Erythroblast (primary cell): ENCODE measurements at regions not wholly inside any gene's neighbourhood (a gene's known extent, or its start where the extent isn't known, plus 50 kb on each side); places are given as distances from the start of the nearest gene placed in this dataset.

Source experiments
- GATA1 ChIP-seq: IDR thresholded peaks from 2 replicates; pipeline ENCODE4 v1.6.1; 2011; ENCODE audit warnings: low read depth, mild to moderate bottlenecking, control low read depth, low read length, moderate library complexity
- POLR2A ChIP-seq: IDR thresholded peaks from 2 replicates; pipeline ENCODE4 v1.6.1; 2011; ENCODE audit warnings: mild to moderate bottlenecking, low read length

- no peak for TF ChIP-seq POLR2A
- TF ChIP-seq GATA1, result no peak
Measured at GRCh38 chr5:135095052-135095715, 61.2 kb upstream of the PITX1 start.
